ENCODE measurements at regions not wholly inside any gene's neighbourhood (a gene's known extent, or its start where the extent isn't known, plus 50 kb on each side); places are given as distances from the start of the nearest gene placed in this dataset.

DNA sequence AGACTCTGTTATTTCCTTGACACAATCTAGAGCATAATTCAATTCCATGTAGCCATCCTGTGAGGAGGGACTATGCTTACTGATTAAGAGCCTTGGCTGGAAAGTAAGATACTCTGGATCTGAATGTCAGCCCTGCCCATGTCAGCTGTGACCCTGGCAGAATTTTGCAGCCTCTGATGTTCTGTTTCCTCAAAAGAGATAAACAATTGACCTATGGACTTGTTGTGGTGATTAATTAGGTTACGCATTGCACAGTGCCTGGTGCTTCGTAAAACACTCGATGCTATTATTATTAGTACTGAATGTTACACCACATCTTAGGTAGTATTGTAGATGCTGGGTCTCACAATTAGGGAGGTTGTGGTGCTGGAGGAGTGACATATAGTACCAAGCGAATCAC, 161.3 kb upstream of the MEIS2 start:
- FAIRE-seq = no peak

DNA sequence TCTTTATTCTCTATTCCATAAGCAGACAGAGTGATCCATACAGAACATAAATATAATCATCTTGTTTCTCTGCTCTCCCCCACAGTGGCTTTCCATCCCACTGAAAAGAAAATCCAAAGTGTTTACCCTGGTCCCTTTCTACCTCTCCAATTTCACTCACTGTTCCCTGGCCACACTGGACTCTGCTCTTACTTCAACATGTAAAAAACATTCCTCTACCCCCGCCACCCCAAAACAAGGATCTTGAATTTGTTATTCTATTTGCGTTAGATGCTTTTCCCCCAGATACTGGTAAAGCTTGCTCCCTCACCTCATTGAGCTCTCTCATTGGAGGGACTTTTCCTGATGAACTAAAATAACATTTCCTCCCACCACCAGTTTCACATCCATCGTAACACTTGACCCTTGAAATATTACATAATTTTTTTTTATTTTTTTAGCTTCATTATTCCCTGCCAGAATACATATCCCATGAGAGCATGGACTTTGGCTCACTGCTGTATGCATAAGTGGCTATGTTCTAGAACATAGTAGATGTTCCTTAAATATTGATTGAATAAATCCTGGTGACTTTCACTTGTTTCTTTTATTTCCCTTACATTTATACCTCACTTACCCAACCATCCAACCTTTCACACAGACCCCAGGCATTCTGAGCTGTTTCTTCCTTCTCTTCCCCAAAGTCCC, 162.7 kb upstream of the MEIS2 start:
- FAIRE-seq = no peak

DNA sequence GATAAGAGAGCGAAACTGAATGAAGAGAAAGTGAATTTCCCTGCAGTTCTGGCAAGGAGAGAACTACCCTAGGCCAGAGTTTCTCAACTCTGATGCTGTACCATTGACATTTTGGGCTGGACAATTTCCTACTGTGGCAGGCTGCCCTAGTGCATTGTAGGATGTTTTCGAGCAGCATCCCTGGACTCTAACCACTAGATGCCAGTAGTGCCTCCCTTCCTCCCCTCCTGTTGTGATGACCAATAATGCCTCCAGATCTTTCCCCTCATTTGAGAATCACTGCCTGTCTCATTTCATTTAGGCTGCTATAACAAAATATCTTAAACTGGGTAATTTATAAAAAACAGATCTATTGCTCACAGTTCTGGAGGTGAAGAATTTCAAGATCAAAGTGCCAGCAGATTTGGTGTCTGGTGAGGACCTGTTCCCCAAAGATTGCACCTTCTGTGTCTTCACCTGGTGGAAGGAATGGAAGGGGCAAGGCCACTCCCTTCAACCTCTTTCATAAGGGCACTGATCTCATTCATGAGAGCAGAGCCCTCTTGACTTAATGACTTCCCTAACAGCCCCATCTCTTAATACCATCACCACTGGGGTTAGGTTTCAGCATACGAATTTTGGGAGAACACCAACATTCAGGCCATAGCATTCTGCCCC, 188.9 kb upstream of the MEIS2 start:
- no peak for FAIRE-seq

DNA sequence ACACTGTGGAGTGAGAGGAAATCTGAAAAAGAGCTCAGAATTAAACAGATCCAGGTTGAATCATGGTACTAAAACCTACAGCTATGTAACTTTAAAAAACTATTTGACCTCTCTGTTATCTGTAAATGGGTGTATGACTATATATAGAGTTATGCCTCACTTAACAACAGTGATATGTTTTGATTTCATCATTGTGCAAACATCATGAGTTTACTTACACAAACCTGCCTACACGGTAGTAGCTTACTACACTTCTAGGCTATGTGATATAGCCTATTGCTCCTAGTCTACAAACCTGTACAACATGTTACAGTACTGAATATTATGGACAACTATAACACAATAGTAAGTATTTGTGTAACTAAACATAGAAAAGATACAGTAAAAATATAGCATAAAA, 191.6 kb upstream of the MEIS2 start:
- no peak for FAIRE-seq

DNA sequence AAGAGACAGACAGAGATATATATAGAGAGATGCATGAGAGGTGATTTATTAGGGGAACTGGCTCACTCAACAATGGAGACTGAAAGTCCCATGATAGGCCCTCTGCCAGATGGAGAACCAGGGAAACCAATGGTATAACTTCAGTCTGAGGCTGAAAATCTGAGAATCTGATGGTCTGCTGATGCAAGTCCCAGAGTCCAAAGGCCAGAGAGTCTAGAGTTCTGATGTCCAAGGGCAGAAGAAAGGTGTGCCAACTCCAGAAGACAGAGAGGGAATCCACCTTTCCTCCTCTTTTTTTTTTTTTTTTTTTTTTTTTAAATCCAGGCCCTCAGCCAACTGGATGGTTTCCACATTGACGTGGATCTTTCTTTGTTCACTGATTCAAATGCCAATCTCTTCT, 197.9 kb upstream of the MEIS2 start:
- no peak for FAIRE-seq

DNA sequence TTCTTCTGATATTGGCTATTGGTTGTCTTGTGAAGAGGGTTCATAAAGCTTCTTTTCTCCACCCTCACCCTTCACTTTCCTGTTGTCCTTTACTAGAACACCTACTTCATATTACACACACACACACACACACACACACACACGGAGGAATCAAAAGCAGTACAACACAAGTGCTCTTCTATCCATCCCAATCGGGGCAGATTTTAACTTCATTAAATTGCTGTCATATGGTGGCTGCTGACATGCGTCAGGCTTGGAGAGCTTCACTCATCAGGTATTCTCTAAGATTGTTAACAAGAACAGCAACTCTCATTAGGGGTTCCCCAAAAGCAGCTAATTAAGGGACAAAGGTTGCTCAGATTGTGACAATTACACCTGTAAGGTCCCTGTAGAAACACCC, 239.1 kb upstream of the MEIS2 start:
- no peak for FAIRE-seq

DNA sequence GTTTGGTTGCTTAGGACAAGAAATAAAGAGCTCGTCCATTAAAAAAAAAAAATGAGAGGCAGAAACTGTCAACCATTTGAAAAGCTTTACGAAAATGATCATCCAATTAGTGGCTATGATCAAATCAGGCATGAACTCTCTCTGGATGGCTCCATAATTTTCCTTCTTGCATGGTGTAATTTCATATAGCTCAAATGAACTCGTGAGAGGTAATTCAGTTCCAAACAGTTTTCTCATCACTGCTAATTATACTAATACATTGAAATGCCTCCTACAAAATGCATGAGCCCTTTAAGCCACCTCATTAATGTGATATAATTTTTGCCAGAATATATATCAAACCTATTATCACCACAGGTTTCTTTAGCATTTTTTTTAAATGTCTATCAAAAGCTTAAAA, 239.5 kb upstream of the MEIS2 start:
- FAIRE-seq = no peak

DNA sequence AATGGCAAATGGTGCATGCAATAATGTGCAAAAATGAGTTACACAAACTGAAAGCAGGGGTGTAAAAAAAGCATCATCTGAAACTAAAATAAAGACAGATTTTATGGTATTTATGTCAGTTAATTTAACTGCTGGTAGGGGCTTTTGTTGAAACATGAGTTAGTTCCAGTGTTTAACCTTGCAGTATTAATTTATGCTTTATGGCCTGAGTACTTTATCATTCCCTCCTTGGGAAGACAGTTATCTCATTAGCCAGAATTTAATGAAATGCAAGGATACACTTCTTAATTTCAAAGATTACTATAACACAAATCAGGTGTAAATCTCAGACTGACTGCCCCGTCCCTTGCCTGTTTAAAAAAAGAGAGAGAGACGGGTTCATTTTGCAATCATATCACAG, 240.1 kb upstream of the MEIS2 start:
- no peak for FAIRE-seq

DNA sequence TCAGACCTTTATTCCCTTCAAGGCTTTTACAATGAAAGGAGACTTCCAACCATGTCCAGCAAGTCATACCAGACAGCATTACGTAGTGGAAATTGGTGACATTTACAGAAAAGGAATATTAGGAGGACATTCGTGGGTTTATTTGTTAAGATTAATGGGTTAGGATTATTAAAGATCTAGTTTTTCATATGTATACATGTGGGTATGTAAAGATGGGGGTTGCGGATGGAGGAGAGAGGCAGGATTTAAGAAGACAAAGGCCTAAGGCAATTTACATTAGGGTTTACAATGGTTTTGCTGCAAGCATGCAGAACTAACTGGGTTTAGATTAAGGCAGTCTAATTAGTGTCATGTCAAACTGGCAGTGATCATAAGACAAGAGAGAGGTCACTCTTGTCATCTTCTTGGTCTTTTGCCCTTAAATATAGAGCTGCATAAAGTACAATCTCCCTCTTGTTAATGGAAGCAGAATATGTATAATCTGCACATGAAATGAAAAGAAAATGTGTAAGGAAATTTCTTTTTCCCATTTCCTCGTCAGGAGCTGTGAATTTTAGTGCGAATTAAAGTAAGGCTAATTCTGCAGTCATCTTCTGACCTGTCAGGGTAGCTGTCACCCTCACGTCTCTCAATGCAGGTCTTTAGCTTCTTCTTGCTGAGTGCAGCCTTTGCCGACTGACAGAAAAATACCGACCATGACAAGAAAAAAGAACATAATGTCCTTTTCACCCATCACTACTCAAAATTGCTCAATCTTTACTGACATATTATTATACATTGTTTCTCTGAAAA, 258.9 kb upstream of the MEIS2 start:
- FAIRE-seq = no peak

DNA sequence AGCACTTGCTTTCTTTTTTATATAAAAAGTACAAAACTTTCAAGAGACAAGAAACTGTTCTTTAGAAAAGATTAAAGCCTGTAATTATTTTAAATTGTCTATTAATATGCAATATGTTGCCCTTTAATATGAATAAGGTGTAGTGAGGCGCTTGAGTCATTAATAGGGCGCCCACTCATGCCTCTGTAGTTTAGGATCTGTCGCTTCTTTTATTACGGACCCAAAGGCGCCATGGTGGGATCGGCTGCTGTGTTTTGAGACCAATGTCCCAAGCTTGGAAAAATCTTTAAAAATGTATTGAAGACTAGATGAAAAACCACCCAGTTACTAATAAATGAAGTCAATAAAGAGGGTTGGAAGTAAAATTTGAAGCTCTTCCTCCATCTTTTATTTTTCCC, 259.5 kb upstream of the MEIS2 start:
- FAIRE-seq = no peak

DNA sequence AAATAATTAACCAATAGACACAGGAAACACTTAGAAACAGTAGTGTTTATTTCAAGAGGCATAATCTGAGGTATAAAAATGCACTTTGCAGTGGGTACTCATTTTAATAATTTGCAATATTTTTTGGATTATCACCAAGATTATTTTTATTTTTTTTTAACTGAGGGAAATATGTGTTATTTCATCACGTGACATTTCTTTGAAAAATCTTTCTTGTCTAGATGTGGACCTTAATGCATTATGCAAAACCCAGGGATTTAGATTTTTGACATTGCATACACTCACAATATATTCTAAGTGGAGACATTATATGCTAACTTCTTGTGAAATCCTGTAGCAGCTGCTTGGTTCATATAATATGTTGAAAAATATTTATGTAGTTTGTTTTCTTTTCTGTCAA, 260.4 kb upstream of the MEIS2 start:
- FAIRE-seq = no peak

DNA sequence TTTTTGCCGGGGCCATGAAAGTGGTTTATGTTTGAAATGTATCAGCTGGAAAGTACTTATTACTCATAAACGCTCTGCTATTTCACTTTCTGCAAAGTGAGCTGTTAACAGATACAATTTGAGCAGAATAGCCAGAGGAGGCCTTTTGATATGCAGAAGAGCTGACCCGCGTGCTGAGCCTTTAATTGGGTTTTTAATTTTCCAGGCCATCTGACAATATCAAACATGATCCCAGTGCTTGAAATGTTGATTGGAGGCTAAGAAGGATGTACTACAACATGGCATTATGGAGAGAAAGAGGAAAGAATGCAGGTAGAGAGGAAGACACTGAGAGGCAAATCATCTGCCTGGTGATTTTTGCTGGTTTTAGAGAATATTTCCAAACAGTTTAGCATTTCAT, 261.3 kb upstream of the MEIS2 start:
- no peak for FAIRE-seq

DNA sequence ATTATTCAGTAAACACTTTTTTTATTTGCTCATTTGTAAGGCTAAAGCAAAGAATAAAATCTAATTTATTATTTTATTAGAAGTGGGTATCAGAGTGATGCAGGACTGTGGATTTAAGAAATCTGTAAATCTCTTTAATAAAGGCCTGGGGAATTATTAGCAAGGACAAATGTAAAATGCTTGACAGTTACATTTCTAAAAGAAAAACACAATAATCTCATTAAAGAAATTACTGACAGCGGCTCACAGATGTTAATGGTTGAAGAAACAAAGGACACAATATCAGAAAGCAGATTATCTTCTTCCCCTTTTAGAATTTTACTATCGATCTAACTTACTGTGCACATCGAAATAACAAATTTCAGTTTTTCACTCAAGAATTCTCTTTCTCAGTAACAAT, 262.1 kb upstream of the MEIS2 start:
- no peak for FAIRE-seq

DNA sequence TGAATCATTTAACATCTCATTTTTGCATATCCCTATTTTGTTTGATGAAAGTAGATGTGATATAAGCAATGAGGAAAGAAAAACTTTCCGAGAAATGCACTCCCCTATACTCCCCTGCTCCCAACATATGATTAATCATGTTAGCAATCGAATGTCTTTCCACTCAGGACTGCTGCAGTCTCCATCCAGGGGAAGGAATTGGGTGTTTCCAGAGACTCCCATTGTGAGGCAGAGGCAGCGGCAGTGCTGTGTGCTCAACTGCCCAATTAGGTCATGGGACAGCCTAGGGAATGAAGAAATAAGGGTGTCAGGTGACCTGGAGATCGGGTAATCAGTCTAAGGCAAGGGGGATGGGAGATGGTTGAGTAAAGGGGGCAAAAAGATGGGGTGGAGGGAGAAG, 268.6 kb upstream of the MEIS2 start:
- FAIRE-seq = no peak

DNA sequence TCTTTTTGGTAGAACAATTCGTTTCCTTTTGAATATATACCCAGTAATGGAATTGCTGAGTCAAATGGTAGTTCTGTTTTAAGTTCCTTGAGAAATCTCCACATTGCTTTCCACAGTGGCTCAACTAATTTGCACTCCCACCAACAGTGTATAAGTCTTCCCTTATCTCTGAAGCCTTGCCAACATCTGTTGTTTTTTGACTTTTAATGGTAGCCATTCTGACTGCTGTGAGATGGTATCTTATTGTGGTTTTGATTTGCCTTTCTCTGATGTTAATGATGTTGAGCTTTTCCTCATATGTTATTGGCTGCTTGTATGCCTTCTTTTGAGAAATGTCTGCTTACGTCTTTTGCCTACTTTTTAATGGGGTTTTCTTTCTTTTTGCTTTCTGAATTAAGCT, 270.6 kb upstream of the MEIS2 start:
- no peak for FAIRE-seq

DNA sequence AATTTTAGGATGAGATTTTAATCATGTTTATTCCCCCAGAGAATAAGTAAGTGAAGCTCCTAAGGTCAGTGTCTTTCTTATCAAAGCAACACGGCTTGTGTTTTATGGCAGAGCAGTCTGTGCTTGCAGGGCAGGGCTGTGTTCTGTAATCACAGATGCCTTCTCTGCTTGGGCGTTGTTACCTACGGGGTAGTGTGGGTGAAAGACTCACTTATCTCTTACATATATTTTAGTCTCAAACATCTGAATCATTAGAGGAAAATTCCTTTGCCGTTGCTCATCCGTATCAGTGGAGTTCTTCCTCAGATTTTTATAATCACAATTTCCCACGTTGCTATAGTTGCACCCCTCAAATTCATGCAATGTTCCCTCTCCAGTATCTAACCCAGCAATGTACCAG, 271.7 kb upstream of the MEIS2 start:
- no peak for FAIRE-seq

DNA sequence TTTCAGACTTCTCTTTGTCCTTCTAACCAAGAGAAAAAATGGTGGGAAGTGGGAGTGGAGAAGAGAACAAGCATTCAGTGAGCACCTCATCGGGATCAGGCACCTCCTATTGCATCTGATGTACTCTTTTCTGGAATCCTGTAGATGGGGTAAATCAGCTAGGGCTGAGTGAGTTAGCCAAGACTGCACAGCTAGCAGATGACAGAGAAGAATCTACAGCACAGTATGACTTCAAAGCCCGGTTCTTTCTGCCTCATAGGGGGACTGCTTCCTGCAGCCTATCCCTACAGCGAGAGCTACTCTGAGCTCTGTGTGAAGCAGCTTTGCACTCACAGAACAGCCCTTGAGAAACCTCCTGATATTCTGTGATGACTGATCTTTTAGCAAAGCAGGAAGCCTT, 275.2 kb upstream of the MEIS2 start:
- no peak for FAIRE-seq

DNA sequence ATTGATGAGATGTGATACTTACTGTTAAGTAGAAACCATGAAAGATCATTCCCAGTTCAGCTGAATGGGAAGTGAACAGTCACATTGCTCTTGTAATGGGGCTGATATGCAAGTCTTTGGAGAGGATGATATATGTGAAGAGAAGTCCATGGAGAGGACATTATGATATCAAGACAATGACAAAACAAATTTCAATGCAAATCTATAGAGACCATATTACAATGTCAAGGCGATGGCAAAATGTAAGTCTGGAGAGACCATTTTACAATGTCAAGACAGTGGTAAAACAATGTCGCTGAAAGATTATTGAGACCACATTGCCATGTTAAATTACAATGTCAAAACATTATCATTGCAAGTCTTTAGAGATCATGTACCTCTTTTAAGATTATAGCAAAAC, 277.1 kb upstream of the MEIS2 start:
- no peak for FAIRE-seq

DNA sequence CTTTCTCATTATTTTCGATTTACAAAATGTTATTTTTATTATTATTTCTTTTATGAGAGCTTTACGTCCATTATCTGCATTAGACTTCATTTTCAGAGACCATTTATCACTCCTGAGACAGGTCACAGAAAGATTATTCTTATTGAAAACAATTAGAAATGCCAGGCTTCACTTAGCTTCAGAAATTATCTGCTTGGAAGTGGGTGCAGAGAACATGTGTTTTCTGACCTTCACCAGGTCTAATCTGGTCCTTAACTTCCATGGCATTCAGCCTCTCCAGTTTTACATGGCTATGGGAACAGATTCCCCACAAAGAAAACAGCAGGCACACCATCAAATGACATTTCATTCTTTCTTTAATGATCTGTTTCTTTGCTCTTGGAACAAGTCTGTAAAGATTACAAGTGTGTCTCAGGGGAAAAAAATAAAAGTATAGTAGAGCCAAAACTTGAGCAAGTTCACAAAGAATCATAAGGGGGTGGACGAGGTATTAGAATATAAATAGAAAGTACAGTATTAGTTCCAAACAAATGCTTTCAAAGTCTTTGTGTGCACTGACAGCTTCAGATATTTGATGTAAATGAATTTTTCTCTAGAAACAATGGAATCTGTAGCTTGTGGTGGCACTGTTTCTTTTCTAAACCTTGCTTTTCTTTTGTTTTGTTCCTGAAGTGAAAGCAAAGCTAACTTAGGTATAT, 294.2 kb upstream of the MEIS2 start:
- no peak for FAIRE-seq

DNA sequence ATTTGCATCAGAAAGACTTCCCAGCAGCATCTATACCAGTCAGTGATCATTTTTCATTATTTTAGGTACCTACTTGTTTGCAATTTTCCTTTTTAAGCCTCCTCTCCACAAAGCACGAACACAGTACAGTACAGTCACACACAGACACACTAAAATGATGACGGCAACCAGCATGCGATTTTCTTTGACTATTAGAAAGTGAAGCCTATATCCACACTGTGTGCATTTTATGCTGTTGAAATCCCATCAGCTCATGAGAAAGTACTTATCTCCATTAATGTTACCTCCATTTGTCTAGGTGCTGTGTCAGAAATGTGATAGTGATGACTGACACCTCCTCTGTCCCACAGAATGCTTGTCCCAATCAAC, 294.7 kb upstream of the MEIS2 start:
- FAIRE-seq = no peak

DNA sequence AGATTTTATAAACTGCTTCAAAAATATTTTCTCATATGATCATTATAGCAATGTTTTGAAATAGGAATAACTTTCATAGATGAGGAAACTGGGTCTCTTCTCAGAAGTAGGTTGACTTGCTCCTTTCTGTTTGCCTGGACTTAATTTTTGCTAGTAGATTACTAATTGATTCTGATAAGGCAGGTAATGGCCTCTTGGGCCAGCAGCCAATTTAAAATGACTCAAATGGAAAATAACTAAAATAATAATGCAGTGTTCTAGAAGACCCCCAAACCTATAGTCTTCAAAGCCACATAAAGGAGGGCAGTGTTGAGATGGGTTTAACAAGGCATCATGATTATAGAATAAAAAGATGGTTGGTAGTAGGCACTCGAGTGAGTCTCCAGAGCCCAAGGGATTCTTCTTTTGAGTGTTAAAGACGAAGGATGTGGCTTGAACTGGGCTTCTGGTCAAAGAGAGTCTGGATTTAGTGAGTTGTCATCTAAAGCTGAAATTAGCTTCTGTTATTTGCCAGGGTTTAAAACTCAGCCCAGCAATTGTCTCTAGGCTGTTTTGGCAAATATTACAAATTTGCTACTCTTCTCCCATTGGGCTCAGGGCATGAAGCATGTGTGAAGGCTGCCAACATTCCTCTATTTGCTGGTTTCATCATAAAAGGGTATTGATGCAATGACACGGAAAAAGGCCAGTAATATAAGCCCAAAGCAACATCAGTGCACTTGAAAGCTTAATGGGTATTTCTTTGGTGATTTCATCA, 297.1 kb upstream of the MEIS2 start:
- no peak for FAIRE-seq

DNA sequence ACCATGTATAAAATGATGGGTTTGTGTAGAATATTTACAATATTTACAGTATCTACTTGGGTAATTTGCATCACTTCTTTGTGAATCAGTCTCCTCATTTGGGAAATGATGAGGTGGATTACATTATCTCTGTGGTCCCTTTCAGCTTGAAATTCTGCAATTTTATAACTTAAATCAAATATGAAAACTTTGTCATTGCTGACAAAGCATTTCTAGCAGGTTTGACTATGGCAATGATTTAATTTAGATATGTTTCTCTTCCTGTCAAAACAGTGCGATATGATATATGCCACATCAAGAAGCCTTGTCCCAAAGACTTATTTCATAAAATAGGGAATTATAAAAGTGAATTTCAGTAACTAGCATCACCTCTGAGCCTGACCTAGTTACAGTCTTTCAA, 315.8 kb upstream of the MEIS2 start:
- no peak for FAIRE-seq

DNA sequence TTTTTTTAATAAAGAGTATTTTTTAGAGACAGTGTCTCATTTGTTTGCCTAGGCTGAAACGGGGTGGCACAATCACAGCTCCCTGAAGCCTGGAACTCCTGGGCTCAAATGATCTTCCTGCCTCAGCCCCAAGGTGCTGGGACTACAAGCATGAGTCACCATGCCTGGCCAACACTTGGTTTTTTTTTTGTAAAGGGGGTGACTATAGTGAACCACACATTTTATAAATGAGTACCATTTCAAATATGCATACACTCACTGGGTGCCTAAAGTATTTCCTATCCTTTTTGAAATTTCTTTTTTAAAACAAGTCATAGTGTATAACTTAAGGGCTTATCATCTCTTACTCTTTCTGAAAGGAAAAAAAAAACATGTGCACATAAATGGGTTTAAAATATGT, 325.2 kb upstream of the MEIS2 start:
- no peak for FAIRE-seq
